GM19468 (cell line): ENCODE measurements at regions not wholly inside any gene's neighbourhood (a gene's known extent, or its start where the extent isn't known, plus 50 kb on each side); places are given as distances from the start of the nearest gene placed in this dataset.

Experiments used
- ATAC-seq: cut with Tn5 transposase; IDR thresholded peaks from one replicate; pipeline ENCODE4 v1.9.1; 2021; ENCODE audit warnings: mild to moderate bottlenecking, moderate library complexity, moderate number of reproducible peaks; ENCODE audit not compliant: unreplicated experiment; ENCODE audit errors: extremely low read depth

DNA sequence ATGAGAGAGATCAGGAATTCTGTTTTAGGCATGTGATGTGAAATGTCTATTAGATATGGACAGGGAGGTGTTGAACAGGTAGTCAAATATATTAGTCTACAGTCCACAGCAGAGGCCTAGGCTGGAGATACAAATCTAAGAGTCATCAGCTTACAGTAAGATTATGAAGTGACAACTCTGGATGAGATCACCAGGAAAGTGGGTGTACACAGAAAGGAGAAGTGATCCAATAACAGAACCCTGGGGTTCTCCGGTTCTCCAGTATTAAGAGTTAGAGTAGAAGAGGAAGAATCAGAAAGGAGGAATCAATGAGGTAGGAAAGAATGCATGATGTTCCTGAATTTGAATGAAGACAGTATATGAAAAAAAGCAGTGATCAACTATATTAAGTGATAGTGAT is 362.3 kb downstream of the FIGN start:
- ATAC-seq: no peak

DNA sequence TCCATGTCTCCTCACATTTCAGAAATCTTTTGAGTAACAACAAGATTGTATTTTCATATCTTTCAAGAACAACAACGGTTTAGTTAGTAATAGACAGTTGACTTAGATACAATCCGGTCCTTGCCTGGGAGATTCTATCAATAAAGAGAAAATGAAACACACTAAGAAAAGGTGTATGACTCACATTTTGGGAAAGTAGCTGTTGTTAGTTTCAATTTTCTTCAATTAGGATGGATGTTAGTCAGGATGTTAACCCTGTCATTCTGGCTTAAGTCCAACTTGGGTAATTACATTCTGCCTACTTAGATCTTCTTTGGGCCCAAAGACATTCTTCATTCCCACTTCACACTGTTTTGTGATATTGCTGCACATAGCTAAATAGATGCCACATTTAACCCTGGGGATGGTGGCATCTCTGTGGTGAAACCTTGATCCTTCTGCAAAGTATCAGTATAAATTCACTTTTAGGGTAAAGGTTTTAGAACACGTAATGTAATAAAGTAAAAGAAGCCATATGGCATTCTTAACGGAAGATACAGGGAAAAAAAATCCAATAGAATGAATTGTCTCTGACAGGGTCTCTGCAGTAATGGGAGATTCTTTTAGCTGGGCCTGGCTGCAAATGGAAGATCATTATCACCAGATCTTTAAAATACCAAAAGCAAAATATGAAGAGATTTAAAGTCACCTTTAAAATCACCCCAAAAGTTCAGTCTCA is 365.5 kb downstream of the FIGN start:
- no peak for ATAC-seq

GRCh38 chr2:163369111-163369510 is 366.7 kb downstream of the FIGN start:
- no peak for ATAC-seq

GRCh38 chr2:163368655-163369054 is 367.2 kb downstream of the FIGN start:
- ATAC-seq: no peak

GRCh38 chr2:163367825-163368582 is 367.8 kb downstream of the FIGN start:
- no peak for ATAC-seq

GRCh38 chr2:163364736-163365135 is 371.1 kb downstream of the FIGN start:
- ATAC-seq: no peak

DNA sequence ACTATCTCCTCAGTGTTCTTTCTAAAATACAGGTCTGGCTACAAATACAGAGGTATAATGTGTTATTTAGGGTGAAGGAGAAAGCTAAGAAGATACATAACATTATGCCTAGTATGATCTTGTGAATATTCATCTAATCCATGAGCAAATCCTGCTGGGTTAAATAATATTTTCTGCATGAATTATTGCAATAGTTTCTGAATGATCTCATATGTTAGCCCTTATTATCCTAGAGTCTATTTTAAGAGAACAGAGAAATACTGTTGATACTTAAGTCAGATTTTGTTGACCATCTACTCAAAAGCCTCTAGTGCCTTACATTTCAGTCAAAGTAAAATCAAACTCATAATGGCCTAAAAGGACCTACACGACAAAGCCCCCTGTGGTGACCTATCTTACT is 382.3 kb downstream of the FIGN start:
- ATAC-seq: no peak

- no peak for ATAC-seq
These were observed 383.8 kb downstream of the FIGN start for GRCh38 chr2:163351966-163352365.

GRCh38 chr2:163351143-163351542 is 384.7 kb downstream of the FIGN start:
- no peak for ATAC-seq

GRCh38 chr2:163348857-163349380 is 386.9 kb downstream of the FIGN start:
- ATAC-seq: no peak

DNA sequence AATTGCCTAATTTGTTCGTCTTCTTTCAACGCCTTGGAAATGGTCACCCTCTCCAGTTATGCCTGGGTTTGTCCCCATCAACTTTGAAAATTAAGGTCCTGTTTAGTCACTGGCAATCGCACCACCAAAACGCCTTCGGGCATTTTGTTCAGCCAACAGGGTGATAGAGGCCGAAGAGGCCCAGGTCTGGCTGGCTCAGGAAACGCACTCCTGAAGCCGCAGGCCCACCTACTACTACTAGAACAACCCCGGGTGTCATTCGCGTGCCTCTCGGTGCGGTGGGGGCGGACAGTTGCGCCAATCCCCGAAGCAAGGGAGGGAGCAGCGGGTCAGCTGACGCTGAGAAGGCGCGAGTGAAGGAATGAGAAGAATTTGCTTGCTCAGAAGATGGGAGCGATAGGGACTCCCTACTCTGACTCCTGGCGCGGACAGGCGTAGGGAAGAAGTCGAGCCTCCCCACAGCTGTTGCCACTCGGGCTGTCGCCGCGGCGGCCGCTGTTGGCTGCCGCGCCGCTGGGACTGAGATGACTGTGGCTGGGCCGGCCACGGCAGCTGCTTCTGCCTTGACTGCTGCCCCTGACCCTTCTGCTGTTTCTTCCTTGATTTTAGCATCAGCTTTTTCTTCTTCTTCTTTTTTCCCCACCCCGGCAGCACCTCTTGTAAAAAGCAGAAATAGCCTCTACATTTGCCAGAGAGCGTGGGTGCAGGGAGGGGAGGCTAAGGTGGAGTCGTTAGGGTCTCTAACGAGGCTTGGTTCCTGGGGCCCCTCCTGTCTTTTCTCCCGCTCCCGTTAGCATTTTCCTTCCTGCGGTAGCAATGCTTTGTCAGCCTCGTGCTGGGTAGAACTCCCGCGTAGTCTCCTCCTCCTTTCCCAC is 387.6 kb downstream of the FIGN start:
- no peak for ATAC-seq

- peak; percentile 61 for ATAC-seq
These were observed 389.8 kb downstream of the FIGN start for GRCh38 chr2:163345795-163346573.

DNA sequence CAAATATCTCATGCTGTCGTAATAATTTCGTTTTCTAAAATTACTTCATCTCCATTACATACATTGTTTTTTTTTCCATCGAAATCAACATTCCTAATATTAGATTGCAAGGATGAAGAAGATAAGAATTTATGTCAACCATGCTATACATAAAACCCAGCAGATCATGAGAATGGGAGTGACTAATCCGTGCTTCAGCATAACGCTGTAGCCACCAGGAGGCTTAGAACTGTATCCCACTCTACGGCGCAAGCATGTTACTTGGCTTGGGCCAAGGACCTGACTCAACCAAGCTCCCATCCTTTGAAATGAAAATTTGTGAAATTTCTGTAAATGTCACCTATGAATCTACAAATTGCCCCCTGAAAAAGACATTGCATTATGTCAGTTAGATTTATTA is 392.5 kb downstream of the FIGN start:
- ATAC-seq: no peak

DNA sequence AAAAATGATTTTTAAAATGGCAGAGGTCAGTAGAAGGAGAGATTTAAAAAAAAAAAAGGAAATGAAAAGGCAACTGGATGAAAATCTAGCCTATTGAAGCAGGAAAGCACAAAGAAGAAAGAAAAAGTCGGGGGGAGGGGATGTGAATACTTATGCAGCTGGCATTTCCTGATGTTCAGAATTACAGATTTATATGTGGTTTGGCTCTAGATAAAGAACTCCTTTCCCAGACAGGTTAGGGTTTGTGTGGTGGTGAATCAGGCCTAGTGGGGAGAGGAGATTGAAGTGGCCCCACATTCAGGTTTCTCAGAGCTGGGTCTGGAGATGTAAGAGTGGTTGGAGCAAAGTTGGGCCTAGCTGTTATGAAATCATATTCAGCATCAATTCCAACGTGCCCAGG is 394.4 kb downstream of the FIGN start:
- ATAC-seq: no peak

DNA sequence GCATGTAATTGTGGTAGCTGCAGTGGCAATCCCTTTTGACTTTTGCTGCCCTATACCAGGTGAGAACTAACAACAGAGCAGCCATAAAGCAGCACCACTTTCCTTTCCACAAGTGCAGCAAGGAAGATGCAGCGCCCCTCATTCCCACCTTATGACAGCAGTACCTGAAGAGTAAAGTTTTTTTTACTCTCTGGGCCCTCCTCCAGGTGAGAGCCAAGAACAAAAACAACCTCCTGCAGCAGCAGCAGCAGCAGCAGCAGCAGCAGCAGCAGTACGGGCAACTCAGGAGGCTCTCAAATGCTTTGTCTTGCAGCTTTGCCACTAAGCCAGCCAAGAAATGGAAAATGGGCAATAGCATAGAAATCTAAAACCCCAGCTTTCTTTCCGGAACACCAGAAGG is 397.5 kb downstream of the FIGN start:
- no peak for ATAC-seq

GRCh38 chr2:163324677-163325076 is 411.1 kb downstream of the FIGN start:
- no peak for ATAC-seq

DNA sequence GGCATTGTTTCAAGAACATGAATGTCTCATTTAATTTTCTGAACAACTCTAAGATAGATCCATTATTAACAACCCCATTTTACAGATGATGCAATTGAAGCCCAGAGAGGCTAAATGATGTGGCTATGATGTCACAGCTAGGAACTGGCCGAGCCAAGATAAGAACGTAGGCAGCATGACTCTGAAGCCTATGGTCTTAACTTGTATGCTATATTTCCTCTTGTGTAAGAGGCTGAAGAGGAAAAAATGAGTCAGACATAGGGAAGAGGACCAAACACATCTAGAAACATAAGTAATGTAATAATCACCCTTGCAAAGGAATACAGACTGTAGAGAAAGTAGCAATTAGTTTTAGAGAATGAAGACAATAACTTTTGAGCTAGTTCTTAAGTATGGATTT is 416.8 kb downstream of the FIGN start:
- no peak for ATAC-seq

DNA sequence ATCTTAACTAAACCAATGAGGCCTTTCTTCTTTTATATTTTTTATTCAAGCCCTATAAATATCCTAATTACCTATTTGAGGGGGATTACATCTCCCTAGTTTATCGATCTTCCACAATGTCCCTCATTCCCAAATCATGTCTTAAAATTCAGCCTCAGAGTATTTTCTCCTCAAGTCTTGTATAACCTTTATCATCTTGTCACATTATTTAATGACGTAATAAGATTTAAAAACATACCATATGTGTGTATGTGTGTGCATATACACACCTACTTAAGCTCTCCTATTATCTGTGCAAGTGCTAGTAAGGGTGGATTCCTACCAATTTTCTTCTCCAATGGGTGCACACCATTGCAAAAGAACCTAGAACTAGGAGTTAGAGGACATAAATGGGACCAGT is 421.1 kb downstream of the FIGN start:
- ATAC-seq: no peak

DNA sequence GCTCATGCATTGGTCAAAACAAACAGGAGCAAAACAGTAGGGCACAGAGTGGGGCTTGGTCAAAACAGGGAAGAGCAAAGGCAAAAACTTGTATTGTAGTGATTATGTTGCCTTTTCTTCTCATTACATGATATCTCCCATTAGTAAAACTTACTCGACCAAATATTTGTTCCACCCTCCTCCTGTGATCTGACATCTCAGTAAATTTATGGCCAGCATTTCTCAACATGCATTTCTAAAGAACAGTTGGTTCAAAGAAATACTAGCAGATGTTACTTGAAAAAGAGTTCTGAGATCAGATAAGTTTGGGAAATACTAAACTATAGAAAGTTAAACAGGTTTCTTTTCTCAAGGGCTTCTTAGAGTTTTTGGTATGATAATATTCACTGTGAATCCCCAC is 423.1 kb downstream of the FIGN start:
- ATAC-seq: no peak

GRCh38 chr2:163306647-163307046 is 429.2 kb downstream of the FIGN start:
- ATAC-seq: no peak
